Ecto neural progenitor cell (in vitro differentiated cells): ENCODE measurements at regions not wholly inside any gene's neighbourhood (a gene's known extent, or its start where the extent isn't known, plus 50 kb on each side); places are given as distances from the start of the nearest gene placed in this dataset.

ENCODE experiments used
- DNase-seq: peaks from one replicate; pipeline ENCODE4 v3.0.0-alpha.2; 2018; ENCODE audit warnings: low spot score

GRCh38 chr2:234835738-234836137 lies 116.1 kb upstream of the SH3BP4 start:
- DNase-seq = no peak

- no peak for DNase-seq
Observed at GRCh38 chr2:234834228-234834923, 117.4 kb upstream of the SH3BP4 start.

- no peak for DNase-seq
Observed at GRCh38 chr2:234830853-234831252, 121.0 kb upstream of the SH3BP4 start.

- DNase-seq = no peak
Observed at GRCh38 chr2:234829074-234829455, 122.8 kb upstream of the SH3BP4 start.

GRCh38 chr2:234828382-234829073 lies 123.3 kb upstream of the SH3BP4 start:
- no peak for DNase-seq

GRCh38 chr2:234827096-234827860 lies 124.5 kb upstream of the SH3BP4 start:
- DNase-seq = no peak

- DNase-seq = no peak
Observed at GRCh38 chr2:234826681-234827080, 125.1 kb upstream of the SH3BP4 start.

- no peak for DNase-seq
Observed at GRCh38 chr2:234825616-234826015, 126.2 kb upstream of the SH3BP4 start.

GRCh38 chr2:234823877-234824376 lies 127.9 kb upstream of the SH3BP4 start:
- DNase-seq = no peak

GRCh38 chr2:234823196-234823876 lies 128.5 kb upstream of the SH3BP4 start:
- no peak for DNase-seq

- no peak for DNase-seq
Observed at GRCh38 chr2:234821946-234822475, 129.8 kb upstream of the SH3BP4 start.

- no peak for DNase-seq
Observed at GRCh38 chr2:234818937-234819336, 132.9 kb upstream of the SH3BP4 start.

- DNase-seq = no peak
Observed at GRCh38 chr2:234816491-234816890, 135.3 kb upstream of the SH3BP4 start.

- DNase-seq = no peak
Observed at GRCh38 chr2:234816056-234816455, 135.8 kb upstream of the SH3BP4 start.

- no peak for DNase-seq
Observed at GRCh38 chr2:234814374-234814773, 137.4 kb upstream of the SH3BP4 start.

GRCh38 chr2:234812851-234813250 lies 139.0 kb upstream of the SH3BP4 start:
- no peak for DNase-seq

- DNase-seq = no peak
Observed at GRCh38 chr2:234808907-234809306, 142.9 kb upstream of the SH3BP4 start.

- no peak for DNase-seq
Observed at GRCh38 chr2:234806818-234807217, 145.0 kb upstream of the SH3BP4 start.

GRCh38 chr2:234805836-234806235 lies 146.0 kb upstream of the SH3BP4 start:
- no peak for DNase-seq

- no peak for DNase-seq
Observed at GRCh38 chr2:234804704-234805103, 147.1 kb upstream of the SH3BP4 start.

- no peak for DNase-seq
Observed at GRCh38 chr2:234802845-234803171, 149.0 kb upstream of the SH3BP4 start.
